WTC11 (cell line): ENCODE measurements at regions not wholly inside any gene's neighbourhood (a gene's known extent, or its start where the extent isn't known, plus 50 kb on each side); places are given as distances from the start of the nearest gene placed in this dataset.
A peak's percentile ranks its signal among the peaks of the same experiment; 100 is the strongest.

Experiments used
- ATAC-seq: fragments of 200-7000 bp; cut with Tn5 transposase; 2 replicates; pipeline ENCODE4 v1.10.0; 2021; ENCODE audit warnings: mild to moderate bottlenecking, moderate library complexity
- CTCF ChIA-PET: fragments of 300-600 bp; sonication (Branson Sonifier 250); formaldehyde crosslinking; loops from one replicate; lab custom pipeline; 2021; ENCODE audit warnings: antibody characterized with exemption; lab: Charles Lee
- POLR2A ChIA-PET: fragments of 350-600 bp; sonication (Branson Sonifier 250); formaldehyde crosslinking; loops from one replicate; lab custom pipeline; 2021; ENCODE audit warnings: antibody characterized with exemption; lab: Charles Lee
- DNase-seq: peaks from one replicate; pipeline ENCODE4 v3.0.0; 2021; ENCODE audit warnings: low spot score
- H3K27ac Mint-ChIP-seq: 2 replicates; pipeline ENCODE4 v1.8.0; 2021; ENCODE audit warnings: mixed read lengths
- H3K27me3 Mint-ChIP-seq: 2 replicates; pipeline ENCODE4 v1.8.0; 2021; ENCODE audit warnings: low read depth, mild to moderate bottlenecking, moderate library complexity, mixed read lengths
- H3K36me3 Mint-ChIP-seq: 2 replicates; pipeline ENCODE4 v1.8.0; 2021; ENCODE audit warnings: mixed read lengths
- H3K4me1 Mint-ChIP-seq: 2 replicates; pipeline ENCODE4 v1.8.0; 2022; ENCODE audit warnings: mixed read lengths
- H3K4me3 Mint-ChIP-seq: 2 replicates; pipeline ENCODE4 v1.8.0; 2021; ENCODE audit warnings: mild to moderate bottlenecking, moderate library complexity, mixed read lengths
- H3K9me3 Mint-ChIP-seq: 2 replicates; pipeline ENCODE4 v1.8.0; 2021; ENCODE audit warnings: mixed read lengths
- ATF1 ChIP-seq: sonication (generic); formaldehyde crosslinking; IDR thresholded peaks from 2 replicates; pipeline ENCODE4 v1.8.1; 2023; ENCODE audit warnings: mild to moderate bottlenecking, moderate library complexity, missing genetic modification reagents
- ATF3 ChIP-seq: sonication (generic); formaldehyde crosslinking; conservative IDR thresholded peaks from 2 replicates; pipeline ENCODE4 v1.8.1; 2022; ENCODE audit warnings: mild to moderate bottlenecking, missing genetic modification reagents
- CREM ChIP-seq: sonication (generic); formaldehyde crosslinking; IDR thresholded peaks from 2 replicates; pipeline ENCODE4 v1.8.1; 2022; ENCODE audit warnings: mild to moderate bottlenecking, missing genetic modification reagents, moderate library complexity
- E2F5 ChIP-seq: sonication (generic); formaldehyde crosslinking; IDR thresholded peaks from 2 replicates; pipeline ENCODE4 v1.8.1; 2022; ENCODE audit warnings: mild to moderate bottlenecking, moderate library complexity, missing genetic modification reagents
- ETV6 ChIP-seq: sonication (generic); formaldehyde crosslinking; IDR thresholded peaks from 2 replicates; pipeline ENCODE4 v1.8.1; 2022; ENCODE audit warnings: mild to moderate bottlenecking, missing genetic modification reagents
- GRHL2 ChIP-seq: fragments of 250-450 bp; sonication (Bioruptor Pico); IDR thresholded peaks from 2 replicates; pipeline ENCODE4 v1.8.0; 2022; ENCODE audit warnings: mild to moderate bottlenecking, moderate library complexity; ENCODE audit not compliant: insufficient replicate concordance, severe bottlenecking
- KAT7 ChIP-seq: sonication (generic); formaldehyde crosslinking; IDR thresholded peaks from 2 replicates; pipeline ENCODE4 v1.8.1; 2023; ENCODE audit warnings: missing genetic modification reagents, mild to moderate bottlenecking, borderline replicate concordance
- MXD4 ChIP-seq: fragments of 250-450 bp; sonication (Bioruptor Pico); IDR thresholded peaks from 2 replicates; pipeline ENCODE4 v1.8.0; 2021; ENCODE audit warnings: mild to moderate bottlenecking, moderate library complexity, borderline replicate concordance
- NR1H2 ChIP-seq: sonication (generic); formaldehyde crosslinking; IDR thresholded peaks from 2 replicates; pipeline ENCODE4 v1.9.0; 2021; ENCODE audit warnings: mild to moderate bottlenecking, moderate library complexity, missing genetic modification reagents
- NR2C2 ChIP-seq: sonication (generic); formaldehyde crosslinking; IDR thresholded peaks from 2 replicates; pipeline ENCODE4 v1.8.0; 2022; ENCODE audit warnings: mild to moderate bottlenecking, missing genetic modification reagents
- PRDM15 ChIP-seq: sonication (generic); formaldehyde crosslinking; IDR thresholded peaks from 2 replicates; pipeline ENCODE4 v1.8.0; 2022; ENCODE audit warnings: missing genetic modification reagents
- SOX15 ChIP-seq: fragments of 250-450 bp; sonication (Bioruptor Pico); IDR thresholded peaks from 2 replicates; pipeline ENCODE4 v1.9.0; 2021; ENCODE audit warnings: mild to moderate bottlenecking
- USF1 ChIP-seq: sonication (generic); formaldehyde crosslinking; IDR thresholded peaks from 2 replicates; pipeline ENCODE4 v1.8.0; 2022; ENCODE audit warnings: mild to moderate bottlenecking, missing genetic modification reagents
- ZBTB21 ChIP-seq: sonication (generic); formaldehyde crosslinking; IDR thresholded peaks from 2 replicates; pipeline ENCODE4 v1.8.1; 2023; ENCODE audit warnings: mild to moderate bottlenecking, missing genetic modification reagents, borderline replicate concordance
- ZNF263 ChIP-seq: sonication (generic); formaldehyde crosslinking; IDR thresholded peaks from 2 replicates; pipeline ENCODE4 v1.8.1; 2022; ENCODE audit warnings: low read depth, mild to moderate bottlenecking, moderate library complexity, missing genetic modification reagents
- ZNF281 ChIP-seq: sonication (generic); formaldehyde crosslinking; IDR thresholded peaks from 2 replicates; pipeline ENCODE4 v1.8.0; 2023; ENCODE audit warnings: mild to moderate bottlenecking, missing genetic modification reagents
- ZNF396 ChIP-seq: fragments of 250-450 bp; sonication (Bioruptor Pico); IDR thresholded peaks from 2 replicates; pipeline ENCODE4 v1.8.0; 2021; ENCODE audit warnings: mild to moderate bottlenecking, moderate library complexity, borderline replicate concordance
- ZSCAN18 ChIP-seq: fragments of 250-450 bp; sonication (Bioruptor Pico); IDR thresholded peaks from 2 replicates; pipeline ENCODE4 v2.1.2; 2022; ENCODE audit warnings: mild to moderate bottlenecking, moderate library complexity
- TF ChIP-seq, protein P1 (sequence below): sonication (generic); formaldehyde crosslinking; IDR thresholded peaks from 2 replicates; pipeline ENCODE4 v1.8.1; 2023; ENCODE audit warnings: mild to moderate bottlenecking, missing genetic modification reagents
- TF ChIP-seq, protein P2 (sequence below): sonication (generic); formaldehyde crosslinking; IDR thresholded peaks from 2 replicates; pipeline ENCODE4 v1.8.0; 2022; ENCODE audit warnings: mild to moderate bottlenecking, missing genetic modification reagents

DNA sequence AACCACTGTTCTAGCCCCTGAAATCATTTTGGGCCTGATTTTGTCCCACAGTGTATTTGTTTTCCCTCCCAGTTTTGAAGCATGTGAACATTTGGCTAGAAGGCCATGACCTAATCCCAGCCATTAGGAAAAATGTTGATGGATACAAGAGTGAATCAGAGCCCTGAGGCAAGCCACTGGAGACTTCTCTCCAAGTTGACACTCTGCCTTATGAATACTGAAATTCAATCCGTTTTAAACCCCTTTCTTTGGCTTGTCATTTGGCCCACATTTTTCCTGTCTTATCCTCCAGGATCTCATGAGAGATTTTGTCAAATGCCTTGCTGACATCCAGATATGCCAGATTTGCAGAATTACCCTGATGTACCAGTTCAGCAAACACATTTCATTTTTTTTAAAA is 158.8 kb downstream of the FAT3 start:
- POLR2A ChIA-PET = no interaction called here
- Mint-ChIP-seq H3K9me3 (no peaks in the 10 kb centered on the region), H3K4me1 (peaks cover 34% of the 10 kb centered on the region)
- no peak for ATAC-seq
- TF ChIP-seq GRHL2 = no peak
- TF ChIP-seq ATF3 = no peak
- TF ChIP-seq USF1 (CRISPR knock-in tag) = no peak
- no peak for TF ChIP-seq ETV6
- TF ChIP-seq, all 79 proteins: peak for 0
- H3K36me3 Mint-ChIP-seq = no peaks in the 10 kb centered on the region
- no peak overlapping the region for H3K4me3 Mint-ChIP-seq
- H3K27ac Mint-ChIP-seq = 0 out of 2 replicates have a peak overlapping the region, but pooled peaks have one; percentile 17
- no peak for DNase-seq
- H3K27me3 Mint-ChIP-seq = no peaks in the 10 kb centered on the region
- CTCF ChIA-PET = no interaction called here

GRCh38 chr11:92384358-92384757 is 159.7 kb downstream of the FAT3 start:
- TF ChIP-seq NR1H2 (CRISPR knock-in tag) = no peak
- TF ChIP-seq ZBTB21 (CRISPR knock-in tag) = no peak
- no peak for TF ChIP-seq NR2C2 (CRISPR knock-in tag)
- TF ChIP-seq, protein P1, sequence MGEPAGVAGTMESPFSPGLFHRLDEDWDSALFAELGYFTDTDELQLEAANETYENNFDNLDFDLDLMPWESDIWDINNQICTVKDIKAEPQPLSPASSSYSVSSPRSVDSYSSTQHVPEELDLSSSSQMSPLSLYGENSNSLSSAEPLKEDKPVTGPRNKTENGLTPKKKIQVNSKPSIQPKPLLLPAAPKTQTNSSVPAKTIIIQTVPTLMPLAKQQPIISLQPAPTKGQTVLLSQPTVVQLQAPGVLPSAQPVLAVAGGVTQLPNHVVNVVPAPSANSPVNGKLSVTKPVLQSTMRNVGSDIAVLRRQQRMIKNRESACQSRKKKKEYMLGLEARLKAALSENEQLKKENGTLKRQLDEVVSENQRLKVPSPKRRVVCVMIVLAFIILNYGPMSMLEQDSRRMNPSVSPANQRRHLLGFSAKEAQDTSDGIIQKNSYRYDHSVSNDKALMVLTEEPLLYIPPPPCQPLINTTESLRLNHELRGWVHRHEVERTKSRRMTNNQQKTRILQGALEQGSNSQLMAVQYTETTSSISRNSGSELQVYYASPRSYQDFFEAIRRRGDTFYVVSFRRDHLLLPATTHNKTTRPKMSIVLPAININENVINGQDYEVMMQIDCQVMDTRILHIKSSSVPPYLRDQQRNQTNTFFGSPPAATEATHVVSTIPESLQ (CRISPR knock-in tag) = no peak
- TF ChIP-seq, protein P2, sequence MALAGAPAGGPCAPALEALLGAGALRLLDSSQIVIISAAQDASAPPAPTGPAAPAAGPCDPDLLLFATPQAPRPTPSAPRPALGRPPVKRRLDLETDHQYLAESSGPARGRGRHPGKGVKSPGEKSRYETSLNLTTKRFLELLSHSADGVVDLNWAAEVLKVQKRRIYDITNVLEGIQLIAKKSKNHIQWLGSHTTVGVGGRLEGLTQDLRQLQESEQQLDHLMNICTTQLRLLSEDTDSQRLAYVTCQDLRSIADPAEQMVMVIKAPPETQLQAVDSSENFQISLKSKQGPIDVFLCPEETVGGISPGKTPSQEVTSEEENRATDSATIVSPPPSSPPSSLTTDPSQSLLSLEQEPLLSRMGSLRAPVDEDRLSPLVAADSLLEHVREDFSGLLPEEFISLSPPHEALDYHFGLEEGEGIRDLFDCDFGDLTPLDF (CRISPR knock-in tag) = no peak
- TF ChIP-seq KAT7 (CRISPR knock-in tag) = no peak
- TF ChIP-seq PRDM15 = no peak
- TF ChIP-seq ZNF281 = no peak
- TF ChIP-seq SOX15 = no peak
- TF ChIP-seq E2F5 (CRISPR knock-in tag) = no peak
- no peak for TF ChIP-seq ATF1 (CRISPR knock-in tag)
- no peak for TF ChIP-seq CREM (CRISPR knock-in tag)
- TF ChIP-seq ZSCAN18 (CRISPR knock-in tag) = no peak
- no peak for TF ChIP-seq ZNF396 (CRISPR knock-in tag)
- no peak for TF ChIP-seq ZNF263
- no peak for TF ChIP-seq MXD4 (CRISPR knock-in tag)
- no peaks in the 10 kb centered on the region for H3K27me3 Mint-ChIP-seq
- ATAC-seq (no peak; the same call in 1 of the 2 replicates), DNase-seq (no peak)
- no peak overlapping the region for H3K4me3 Mint-ChIP-seq
- ChIA-PET CTCF (interaction anchor here (0.6 to 1.5 kb wide), 4 partner anchors 13 to 44 kb away, joined by 3 to 8 read pairs (median 3); no protein-coding TSS in a partner anchor), POLR2A (no interaction called here)
- H3K36me3 Mint-ChIP-seq = no peaks in the 10 kb centered on the region
- H3K4me1 Mint-ChIP-seq = peaks cover 34% of the 10 kb centered on the region
- no peak overlapping the region for H3K27ac Mint-ChIP-seq
- no peaks in the 10 kb centered on the region for H3K9me3 Mint-ChIP-seq
